HG03354 (cell line): ENCODE measurements at regions not wholly inside any gene's neighbourhood (a gene's known extent, or its start where the extent isn't known, plus 50 kb on each side); places are given as distances from the start of the nearest gene placed in this dataset.

Experiments used
- ATAC-seq: cut with Tn5 transposase; IDR thresholded peaks from one replicate; pipeline ENCODE4 v1.9.1; 2021; ENCODE audit warnings: mild to moderate bottlenecking; ENCODE audit not compliant: unreplicated experiment, poor library complexity, severe bottlenecking

DNA sequence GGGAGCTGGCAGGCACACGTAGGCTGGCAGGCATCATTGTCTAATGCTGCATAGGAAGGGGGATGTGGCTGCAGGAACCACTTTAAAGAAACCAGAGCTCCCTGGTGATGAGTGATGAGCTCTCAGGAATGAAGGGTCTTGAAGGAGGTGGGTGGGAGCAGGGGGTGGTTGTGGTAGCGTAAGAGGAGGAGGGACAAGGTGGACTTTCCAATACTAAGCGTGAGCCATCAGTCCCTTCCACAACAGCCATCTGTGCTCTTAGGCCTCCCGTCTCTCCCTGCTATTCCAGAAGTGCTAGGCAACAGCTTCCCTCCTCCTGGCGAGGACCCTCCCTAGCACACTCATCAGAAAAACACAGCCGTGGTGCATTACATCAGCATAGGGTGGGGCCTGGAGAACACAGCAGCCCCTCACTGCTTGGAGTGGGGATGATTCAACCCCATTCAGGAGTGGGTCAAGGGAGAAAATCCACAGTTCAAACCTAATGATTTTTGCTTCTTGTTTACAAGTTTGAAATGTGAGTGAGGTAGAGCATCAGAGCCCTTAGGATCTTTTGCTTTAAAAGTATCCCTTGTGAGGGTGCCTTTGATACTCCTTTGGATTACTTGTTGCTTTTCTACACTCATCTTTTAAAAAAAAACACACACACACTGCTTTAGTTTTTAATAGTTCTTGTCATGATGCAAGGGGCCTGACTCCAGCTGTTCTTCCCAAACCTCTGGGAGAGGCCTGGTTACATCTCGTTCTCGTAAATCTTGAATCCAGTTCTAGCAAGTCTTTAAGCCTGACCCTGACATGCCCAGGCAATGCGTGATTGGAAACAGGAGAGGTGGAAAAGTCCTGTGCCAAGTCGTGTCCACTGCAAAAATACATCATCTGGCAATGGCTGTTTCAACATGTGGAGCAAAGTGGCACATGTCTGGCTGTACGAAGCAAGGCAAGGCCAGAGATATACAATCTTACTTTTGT is 356.4 kb upstream of the DDHD1 start:
- ATAC-seq, result no peak

DNA sequence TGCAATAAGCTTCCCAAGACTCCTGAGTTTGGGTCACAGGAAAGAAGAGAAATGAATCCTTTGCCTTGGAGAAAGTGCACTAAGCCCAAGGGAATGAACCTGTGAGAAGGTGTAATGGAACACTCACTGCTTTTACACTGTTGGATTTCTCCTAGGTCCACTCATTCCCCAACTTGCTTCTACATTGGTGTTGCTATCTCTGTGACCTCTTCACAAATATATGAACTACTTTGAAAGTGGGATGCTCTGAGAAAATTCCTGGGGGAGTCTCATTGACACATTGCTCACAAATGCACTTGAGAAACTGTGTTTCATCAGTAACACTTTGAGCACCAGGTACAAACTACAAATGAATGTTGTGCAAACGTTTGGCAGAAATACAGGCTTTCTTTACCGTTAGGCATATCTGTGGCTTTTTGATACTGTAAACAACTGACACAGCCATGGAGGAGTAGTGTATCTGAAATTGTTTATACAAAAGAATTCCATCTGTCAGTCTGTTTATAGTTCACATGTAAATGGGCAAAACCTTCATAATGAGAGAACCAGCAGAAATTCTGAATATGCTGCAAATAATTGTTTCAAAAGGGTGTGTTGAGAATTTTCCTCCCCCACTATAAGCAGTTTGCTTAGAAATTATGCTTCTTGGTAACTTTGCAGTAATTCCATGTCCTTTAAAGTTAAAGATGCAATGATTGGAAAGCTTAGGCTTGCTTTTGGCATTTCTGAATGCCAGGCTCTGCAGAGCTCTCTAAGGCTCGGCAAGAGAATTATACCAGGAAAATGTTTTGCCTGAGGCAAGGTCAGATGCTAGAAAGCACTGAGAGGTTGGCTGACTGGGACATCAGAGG is 348.5 kb upstream of the DDHD1 start:
- ATAC-seq, result no peak

DNA sequence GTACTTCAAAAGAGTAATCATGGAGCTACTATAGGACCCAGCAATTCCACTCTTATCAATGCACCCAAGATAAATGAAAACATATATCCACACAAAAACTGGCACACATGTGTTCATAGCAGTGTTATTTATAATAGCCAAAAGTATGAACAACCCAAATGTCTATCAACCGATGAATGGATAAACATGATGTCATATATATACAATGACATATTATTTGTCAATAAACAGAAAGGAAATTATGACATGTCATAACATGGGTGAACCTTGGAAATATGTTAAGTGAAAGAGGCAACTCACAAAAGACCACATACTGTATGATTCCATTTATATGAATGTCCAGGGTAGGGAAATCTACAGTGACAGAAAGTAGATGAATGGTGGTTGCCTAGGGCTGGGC is 347.1 kb upstream of the DDHD1 start:
- no peak for ATAC-seq

DNA sequence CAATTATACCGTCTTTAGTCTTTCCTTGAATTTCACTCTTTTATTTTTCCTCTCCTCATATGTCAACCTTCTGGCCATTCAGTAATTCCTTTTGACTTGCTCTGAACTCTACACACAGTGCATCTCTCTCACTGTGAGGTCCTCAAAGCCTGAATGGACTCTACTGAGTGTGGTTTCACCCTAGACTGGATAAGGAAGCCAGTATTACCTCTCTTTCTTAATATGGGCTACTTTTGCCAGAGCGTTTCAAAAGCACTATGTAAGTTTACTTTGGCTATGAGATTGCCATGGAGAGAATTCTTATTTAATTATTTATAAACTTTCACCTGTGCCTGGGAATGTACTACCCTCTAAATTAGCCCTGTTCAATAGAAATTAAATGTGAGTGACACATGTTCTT is 343.5 kb upstream of the DDHD1 start:
- ATAC-seq, result no peak

DNA sequence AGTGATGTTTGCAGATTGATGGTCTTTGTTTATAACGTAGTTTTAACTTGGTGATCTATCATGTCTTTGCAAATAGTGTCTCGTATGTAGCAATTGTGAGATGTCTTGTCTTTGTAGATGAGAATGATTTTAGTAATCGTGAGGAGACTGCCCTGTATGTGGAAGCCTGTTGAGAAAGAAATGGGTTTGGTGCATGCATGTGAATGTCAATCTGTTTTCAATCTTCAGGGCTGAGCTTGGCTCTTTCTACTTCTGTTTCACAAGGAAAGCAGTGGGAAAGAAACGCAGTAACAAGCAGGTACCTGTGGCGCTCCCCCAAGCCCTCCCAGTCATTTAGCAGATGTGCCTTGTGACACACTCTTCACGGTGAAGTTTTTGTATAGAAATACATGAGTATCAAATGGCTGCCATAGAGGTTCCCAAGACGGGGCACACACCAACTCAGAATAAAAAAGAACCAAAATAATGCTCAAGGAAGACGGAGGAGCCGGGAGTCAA is 342.8 kb upstream of the DDHD1 start:
- no peak for ATAC-seq

DNA sequence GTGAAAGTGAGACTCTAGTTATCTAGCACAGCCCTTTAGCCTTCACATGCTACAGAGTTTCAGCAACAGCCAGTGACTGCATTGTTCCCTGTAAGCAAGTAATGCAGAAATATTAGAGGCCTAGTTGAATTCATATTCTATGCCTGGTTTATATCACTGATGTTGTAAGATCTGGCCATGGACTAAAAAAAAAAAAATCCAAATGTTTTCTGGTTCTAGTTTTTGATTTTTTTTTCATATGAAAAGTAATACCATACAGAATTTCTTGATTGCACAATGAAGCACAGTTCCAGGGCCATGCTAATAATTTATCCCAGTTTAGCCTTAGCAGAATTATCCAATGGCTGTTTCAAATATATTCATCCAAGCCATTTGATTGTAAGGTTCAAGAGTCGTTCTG is 341.5 kb upstream of the DDHD1 start:
- ATAC-seq, result no peak

DNA sequence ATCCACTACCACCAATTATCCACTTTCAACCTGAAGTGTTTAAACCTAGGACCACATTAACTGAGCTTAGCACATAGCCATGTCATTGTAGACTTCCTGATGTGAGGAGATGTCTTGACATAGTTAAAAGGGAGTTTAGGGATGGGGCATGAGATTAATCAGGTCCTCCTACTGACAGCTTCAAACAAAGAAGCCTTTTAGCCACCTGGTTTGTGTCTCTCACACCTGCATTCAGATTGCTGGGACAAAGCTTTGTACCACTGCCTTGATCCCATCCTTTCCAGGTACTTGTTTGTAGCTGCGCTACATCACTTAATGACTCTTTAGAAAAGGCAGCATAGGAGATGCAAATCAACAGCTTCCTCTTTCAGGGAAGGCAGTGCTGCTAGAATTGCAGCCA is 340.7 kb upstream of the DDHD1 start:
- no peak for ATAC-seq

DNA sequence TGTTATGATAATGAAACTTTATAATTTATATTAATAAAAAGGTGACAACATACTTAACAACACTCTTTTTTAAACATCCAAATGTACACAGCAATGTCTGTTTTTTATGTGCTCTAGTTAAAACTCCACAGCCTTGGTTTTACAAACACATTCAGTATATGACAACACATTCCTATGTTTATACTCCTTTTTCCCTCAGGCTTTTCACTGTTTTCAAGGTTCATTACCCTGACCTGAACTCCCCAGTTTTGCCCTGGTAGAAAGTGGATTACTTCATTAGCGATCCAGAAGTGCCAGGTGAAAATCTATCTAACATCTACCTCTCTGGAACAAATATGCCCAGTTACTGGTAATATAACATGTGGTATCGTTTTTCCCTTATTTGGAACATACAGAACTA is 340.2 kb upstream of the DDHD1 start:
- no peak for ATAC-seq

DNA sequence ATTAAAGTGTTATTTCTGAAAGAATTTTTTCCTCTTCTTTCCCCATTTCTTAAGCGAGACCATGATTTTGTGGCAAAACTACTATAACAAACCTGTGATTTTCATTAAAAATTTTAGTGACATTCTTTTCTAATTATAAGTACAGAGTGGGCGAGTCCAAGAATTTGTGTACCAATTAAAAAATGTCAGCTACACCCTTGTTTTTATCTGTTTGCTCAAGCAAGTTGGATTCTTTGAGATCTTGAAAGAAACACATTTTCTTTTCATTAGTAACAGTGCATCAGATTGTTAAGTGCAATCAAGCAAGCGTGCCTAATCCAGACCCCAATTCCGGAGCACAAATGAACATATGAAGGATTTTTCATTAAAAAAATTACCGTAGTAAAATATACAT is 338.8 kb upstream of the DDHD1 start:
- ATAC-seq, result no peak

DNA sequence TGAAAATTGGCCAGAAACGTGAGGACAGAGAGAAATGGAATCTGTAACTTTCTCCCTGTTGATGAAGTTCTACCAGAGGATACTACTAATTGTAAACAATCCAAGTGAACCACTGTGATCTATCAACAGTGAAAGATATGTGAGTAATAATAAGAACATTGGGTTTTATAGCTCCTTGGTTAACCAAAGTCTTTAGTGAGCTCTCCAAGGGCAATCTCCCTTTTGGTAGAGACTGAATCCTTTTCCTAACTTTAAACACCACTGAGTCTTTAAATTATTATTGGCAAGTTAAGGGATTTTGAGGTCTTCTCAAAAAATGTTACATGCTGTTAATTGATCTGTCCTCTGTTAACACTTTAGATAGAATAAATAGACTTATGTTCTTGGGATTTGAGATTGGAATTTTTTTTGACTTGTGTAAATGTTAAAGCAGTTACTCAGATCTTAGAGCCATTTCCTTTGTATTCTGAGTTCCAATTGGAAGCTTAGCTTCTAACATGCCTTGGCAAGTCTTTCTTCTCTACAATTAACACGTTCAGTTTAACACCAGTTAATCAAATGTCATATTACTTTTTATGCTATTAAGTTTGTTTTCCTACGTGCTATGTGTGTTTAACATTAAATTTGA is 338.2 kb upstream of the DDHD1 start:
- ATAC-seq, result no peak

DNA sequence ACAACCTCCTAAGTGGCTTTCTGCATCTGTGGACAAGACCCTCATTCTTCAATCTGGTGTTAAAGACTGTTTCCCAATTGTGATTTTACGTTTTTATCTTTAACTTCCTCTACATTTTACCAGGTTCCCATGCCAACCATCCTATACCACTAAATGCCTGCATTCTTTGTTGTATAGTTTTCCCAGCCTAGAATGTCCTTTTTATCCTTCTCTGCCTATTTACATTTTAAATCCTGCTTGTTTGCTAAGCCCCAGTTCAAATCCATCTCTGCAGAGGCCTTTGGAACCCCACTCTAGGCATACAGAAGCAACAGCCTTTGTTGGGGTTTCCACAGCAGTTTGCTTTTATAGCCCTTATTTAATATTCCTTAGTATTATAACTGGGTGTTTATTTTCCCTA is 325.1 kb upstream of the DDHD1 start:
- no peak for ATAC-seq

DNA sequence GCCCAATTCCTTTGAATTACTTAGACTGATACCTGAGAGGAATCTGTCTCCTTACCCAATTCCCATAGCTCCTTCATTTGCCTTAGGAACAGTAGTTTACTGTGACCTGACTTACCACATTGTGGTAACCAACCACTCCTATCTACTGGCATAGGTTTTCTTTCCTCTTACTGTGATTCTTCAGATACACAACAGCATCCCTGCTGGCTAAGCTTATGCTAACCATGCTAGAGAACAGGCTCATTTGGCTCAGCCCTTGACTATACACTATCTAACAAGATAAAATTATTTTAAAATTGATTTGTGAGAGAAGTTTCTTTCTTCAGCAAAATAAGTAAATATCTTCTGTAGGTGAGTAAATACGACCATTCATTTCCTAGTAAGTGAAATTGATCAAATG is 320.4 kb upstream of the DDHD1 start:
- ATAC-seq, result no peak

DNA sequence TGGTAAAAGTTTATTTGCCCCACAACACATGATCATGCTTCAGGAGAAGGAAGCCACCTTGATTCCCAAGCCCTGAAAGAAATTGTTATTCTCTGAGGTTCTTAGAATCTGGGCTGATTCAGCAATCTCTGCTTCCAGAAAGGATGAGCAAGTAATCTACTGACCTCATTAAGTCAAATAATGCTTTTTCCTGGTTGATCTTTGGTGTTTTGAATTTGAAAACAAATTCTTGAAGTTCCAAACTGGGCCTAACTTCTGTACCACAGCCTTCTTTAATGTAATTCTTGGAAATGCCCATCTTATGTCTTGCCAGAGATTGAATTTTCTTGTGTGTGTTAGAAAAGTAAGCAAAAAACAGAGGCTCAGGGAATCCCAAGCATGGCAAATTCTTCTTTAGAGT is 319.2 kb upstream of the DDHD1 start:
- ATAC-seq, result no peak

DNA sequence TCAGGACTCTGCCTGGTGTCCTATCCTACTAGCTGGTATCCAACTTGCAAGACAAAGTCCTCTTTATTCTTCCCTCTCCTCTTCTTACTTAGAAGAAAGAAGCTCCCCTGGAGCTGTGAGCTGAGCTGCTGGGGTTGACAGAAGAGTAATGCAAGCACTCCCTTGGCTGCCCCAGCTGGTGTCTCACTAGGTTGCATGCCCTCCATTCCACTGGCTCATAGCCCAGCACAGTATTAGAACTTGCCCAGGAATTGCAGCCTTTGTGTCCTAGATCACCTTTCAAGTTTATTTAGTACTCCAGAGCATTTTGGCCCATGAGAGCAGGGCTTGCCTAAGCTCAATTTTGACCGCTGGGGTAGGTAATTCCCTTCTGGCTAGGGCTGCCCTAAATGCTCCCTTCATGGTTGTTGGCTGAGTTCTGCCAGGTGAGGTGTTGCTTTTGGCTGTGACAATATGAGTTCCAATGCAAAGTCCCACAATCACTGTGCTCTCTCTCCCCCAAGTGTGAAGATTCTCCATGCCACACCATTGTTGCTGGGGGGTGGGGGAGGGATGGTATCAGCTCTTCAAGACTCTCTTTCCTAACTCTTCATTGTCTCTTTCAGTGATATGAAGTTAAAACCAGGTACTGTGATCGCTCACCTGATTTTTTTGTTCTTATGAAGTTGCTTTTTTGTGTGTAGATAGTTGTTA is 317.4 kb upstream of the DDHD1 start:
- ATAC-seq, result no peak

DNA sequence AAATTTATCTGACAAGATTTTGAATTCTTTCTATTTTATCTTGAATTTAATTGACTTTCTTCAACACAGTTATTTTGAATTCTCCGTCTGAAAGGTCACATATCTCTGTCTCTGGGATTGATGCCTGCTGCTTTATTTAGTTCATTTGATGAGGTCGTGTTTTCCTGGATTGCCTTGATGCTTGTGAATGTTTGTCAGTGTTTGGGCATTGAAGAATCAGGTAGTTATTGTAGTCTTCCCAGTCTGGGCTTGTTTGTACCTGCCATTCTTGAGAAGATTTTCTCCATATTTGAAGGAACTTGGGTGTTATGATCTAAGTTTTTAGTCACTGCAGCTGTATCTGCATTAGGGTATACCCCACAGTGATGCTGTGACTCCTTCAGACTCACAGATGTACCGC is 315.8 kb upstream of the DDHD1 start:
- ATAC-seq, result no peak

DNA sequence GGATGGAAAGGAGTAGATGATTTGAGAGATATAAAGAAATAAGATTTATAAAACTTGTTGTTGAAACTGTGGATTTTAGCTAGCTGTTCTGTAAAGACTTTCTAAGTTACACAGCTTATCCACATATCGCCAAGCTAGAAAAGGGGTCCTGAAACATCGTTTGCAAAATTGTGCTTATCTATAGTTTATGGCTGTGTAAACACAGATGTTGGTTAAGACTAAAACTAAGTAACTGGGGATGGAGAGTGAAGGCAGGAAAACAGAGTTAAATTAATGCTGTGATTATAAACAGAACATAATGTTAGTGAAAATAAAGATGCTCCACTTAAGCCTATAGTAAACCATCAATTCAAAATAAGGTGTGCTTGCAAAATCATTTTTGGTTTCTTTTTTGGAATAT is 311.3 kb upstream of the DDHD1 start:
- no peak for ATAC-seq

DNA sequence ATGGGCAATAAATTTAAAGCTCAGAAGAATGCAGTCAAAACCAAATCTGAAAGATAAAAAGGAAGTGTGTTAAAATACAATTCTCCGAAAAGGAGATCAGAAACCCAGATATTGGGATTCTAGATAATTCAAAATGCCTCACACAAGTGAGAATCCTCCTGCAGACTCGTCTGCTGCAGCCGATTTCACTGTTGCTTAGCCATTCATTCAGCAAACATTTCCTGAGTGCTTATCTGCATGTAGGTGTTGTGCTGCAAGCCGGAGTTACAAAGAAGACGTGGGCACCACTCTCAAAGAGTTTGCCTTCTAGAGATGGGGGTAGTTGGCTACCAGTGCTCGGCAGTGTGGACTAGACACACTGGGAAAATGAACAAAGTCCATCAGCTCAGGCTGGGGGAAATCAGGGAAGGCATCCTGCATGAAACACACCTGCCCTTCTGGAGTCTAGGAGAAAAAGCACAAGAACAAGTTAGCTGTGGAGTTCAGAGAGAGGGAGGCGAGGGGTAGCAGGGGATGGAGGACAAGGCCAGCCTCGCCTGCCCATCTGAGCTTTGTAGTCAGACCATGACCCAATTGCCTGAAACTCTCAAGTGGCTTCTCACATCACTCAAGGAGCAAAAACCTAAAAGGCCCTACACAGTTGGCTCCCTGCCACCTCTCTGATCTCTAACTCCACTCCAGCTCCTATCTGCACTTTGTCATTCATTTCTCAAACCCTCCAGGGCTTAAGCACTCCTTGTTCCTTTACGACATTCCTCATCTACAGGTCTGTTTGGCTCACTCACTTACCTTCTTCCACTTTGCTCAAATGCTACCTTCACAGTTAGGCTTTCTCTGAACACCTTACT is 310.0 kb upstream of the DDHD1 start:
- ATAC-seq, result no peak

DNA sequence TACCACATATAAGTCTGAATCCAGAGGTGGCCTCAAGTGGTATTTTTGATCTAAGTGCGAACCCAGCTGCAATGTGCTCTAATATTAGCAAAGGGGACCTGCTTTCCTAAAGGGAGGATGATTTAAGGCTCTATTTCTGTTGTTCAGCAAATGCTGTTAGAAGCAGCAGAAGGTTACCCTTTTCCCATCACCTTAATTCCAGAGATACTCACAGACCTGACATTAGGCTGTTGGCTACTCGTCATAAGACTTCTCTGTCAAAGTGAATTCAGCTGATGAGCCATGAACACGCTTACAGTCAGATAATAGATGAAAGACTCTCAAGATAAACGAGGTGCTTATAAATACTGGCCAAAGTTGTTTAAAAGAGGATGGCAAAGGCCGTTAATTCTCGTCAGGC is 308.7 kb upstream of the DDHD1 start:
- ATAC-seq, result no peak

DNA sequence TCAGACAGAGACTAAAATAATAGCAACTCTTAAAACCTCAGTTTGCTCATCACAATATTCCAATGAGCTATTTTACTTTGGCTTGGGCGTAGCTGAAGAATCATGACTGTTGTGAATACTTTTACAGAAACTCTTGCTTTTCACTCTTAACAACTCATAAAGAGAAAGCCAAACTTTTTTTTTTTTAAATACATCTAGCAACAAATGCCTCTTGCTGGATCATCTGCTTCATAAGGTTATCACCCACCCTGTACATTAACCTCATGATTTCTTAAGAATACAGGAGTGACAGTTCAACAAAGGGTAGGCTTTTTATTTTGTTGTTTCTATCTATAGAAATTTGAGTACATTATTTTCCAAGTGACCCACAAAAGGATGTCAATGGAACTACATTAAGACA is 307.4 kb upstream of the DDHD1 start:
- no peak for ATAC-seq
